Loucy (cell line): ENCODE measurements at regions not wholly inside any gene's neighbourhood (a gene's known extent, or its start where the extent isn't known, plus 50 kb on each side); places are given as distances from the start of the nearest gene placed in this dataset.

Source experiments
- CTCF ChIP-seq: fragments of 200-600 bp; sonication (generic); conservative IDR thresholded peaks from 2 replicates; pipeline ENCODE4 v1.5.1; 2014; ENCODE audit warnings: mild to moderate bottlenecking, antibody characterized with exemption, low read length
- EZH2phosphoT487 ChIP-seq: fragments of 200-600 bp; IDR thresholded peaks from 2 replicates; pipeline ENCODE4 v1.6.1; 2018; ENCODE audit warnings: antibody characterized with exemption, mild to moderate bottlenecking, moderate library complexity, borderline replicate concordance

DNA sequence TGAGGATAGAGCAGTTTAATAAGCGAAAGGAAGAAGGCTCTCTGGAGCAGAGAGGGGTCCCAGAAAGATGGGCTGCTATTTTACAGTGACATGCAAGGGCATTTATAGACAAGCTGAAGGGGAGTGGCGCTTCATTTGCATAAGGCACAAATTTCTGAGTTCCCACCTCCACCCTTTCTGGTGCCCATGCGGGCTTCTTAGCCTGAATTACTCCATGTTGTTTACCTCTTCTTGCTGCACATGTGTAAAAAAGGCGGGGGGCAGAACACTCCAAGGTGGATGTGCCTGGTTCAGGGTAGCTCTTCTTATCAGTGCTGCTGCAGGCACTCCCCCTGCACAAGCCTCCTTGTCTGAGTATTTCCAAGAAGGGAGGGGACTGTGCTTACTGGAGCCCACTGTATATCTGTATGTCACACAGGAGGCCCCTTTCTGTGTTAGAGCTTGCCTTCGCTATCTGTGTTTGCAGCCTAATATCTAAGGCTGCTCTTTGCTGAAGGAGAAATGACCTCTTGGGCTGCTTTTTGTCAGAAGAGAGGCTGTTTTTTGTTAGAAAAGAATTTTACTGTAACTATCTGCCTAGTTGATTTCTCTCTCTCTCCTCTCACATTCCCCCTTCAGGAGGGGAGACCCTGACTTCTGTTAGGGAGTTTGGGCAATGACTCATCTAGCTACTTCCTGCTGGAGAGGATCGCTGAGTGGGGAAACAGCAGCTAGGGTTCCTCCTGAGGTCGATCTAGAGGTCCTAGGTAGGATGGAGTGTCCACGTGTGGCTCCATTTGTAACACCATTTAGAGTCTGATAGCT is 1057.0 kb upstream of the CNTN5 start:
- TF ChIP-seq CTCF (no peak), EZH2phosphoT487 (no peak)
